Smooth muscle cell (in vitro differentiated cells): ENCODE measurements at regions not wholly inside any gene's neighbourhood (a gene's known extent, or its start where the extent isn't known, plus 50 kb on each side); places are given as distances from the start of the nearest gene placed in this dataset.

Source experiments
- DNase-seq: peaks from one replicate; lab custom pipeline; 2025; ENCODE audit not compliant: unreplicated experiment; lab: John Stamatoyannopoulos, UW
- H2AFZ ChIP-seq: fragments of 200-600 bp; sonication (generic); 2 replicates; pipeline ENCODE4 v1.6.0; 2016; ENCODE audit warnings: antibody characterized with exemption, low read depth, mild to moderate bottlenecking
- H3F3A ChIP-seq: fragments of 200-600 bp; sonication (generic); 2 replicates; pipeline ENCODE4 v1.6.0; 2017; ENCODE audit warnings: antibody characterized with exemption, low read depth
- H3K27ac ChIP-seq: fragments of 200-600 bp; sonication (generic); 2 replicates; pipeline ENCODE4 v1.5.1; 2016; ENCODE audit warnings: low read depth, mild to moderate bottlenecking
- H3K27me3 ChIP-seq: fragments of 200-600 bp; sonication (generic); 2 replicates; pipeline ENCODE4 v1.6.1; 2016; ENCODE audit warnings: low read depth, mild to moderate bottlenecking
- H3K36me3 ChIP-seq: fragments of 200-600 bp; sonication (generic); 2 replicates; pipeline ENCODE4 v1.5.1; 2016; ENCODE audit warnings: low read depth
- H3K4me1 ChIP-seq: fragments of 200-600 bp; sonication (generic); 2 replicates; pipeline ENCODE4 v1.5.1; 2016; ENCODE audit warnings: low read depth
- H3K4me2 ChIP-seq: fragments of 200-600 bp; sonication (generic); 2 replicates; pipeline ENCODE4 v1.6.0; 2016; ENCODE audit warnings: mild to moderate bottlenecking
- H3K4me3 ChIP-seq: fragments of 200-600 bp; sonication (generic); 2 replicates; pipeline ENCODE4 v1.5.1; 2016; ENCODE audit warnings: mild to moderate bottlenecking
- H3K79me2 ChIP-seq: fragments of 200-600 bp; sonication (generic); 2 replicates; pipeline ENCODE4 v1.6.0; 2016; ENCODE audit warnings: low read depth, mild to moderate bottlenecking
- H3K9ac ChIP-seq: fragments of 200-600 bp; sonication (generic); 2 replicates; pipeline ENCODE4 v1.6.0; 2016; ENCODE audit warnings: low read depth
- H3K9me3 ChIP-seq: fragments of 200-600 bp; sonication (generic); replicated peaks from 2 replicates; pipeline ENCODE4 v1.5.1; 2016; ENCODE audit warnings: low read depth
- H4K20me1 ChIP-seq: fragments of 200-600 bp; sonication (generic); 2 replicates; pipeline ENCODE4 v1.6.0; 2016; ENCODE audit warnings: low read depth
- CTCF ChIP-seq: fragments of 200-600 bp; sonication (generic); IDR thresholded peaks from 2 replicates; pipeline ENCODE4 v1.5.1; 2017; ENCODE audit warnings: borderline replicate concordance, mild to moderate bottlenecking, antibody characterized with exemption; ENCODE audit not compliant: insufficient read depth, poor library complexity, severe bottlenecking
- WGBS: methylation state at CpG from one replicate; pipeline ENCODE4 v1.1.7; 2016; ENCODE audit warnings: low lambda C conversion rate; 5-methylcytosine and 5-hydroxymethylcytosine counted together

GRCh38 chr3:117616227-117616626 lies 906.6 kb downstream of the TUSC7 start:
- Histone ChIP-seq H3K9me3 (no peaks in the 10 kb centered on the region), H3K4me2 (no peak overlapping the region), H2AFZ (no peak overlapping the region), H3K4me3 (no peak overlapping the region), H3K9ac (no peak overlapping the region), H3K27ac (no peak overlapping the region), H3F3A (no peaks in the 10 kb centered on the region), H3K27me3 (no peaks in the 10 kb centered on the region), H3K79me2 (no peaks in the 10 kb centered on the region), H4K20me1 (no peaks in the 10 kb centered on the region), H3K4me1 (no peaks in the 10 kb centered on the region), H3K36me3 (no peaks in the 10 kb centered on the region)
- TF ChIP-seq CTCF = no peak
- no peak for DNase-seq
- 98% methylated on average over 2 of the region's 2 CpGs for WGBS

- Histone ChIP-seq H3K27me3 (no peaks in the 10 kb centered on the region), H3K4me1 (peaks cover 12% of the 10 kb centered on the region), H4K20me1 (no peaks in the 10 kb centered on the region), H3K36me3 (no peaks in the 10 kb centered on the region), H3K4me3 (no peak overlapping the region), H3K9me3 (no peaks in the 10 kb centered on the region), H2AFZ (no peak overlapping the region), H3K4me2 (no peak overlapping the region), H3K27ac (no peak overlapping the region), H3F3A (peaks cover 8% of the 10 kb centered on the region), H3K79me2 (no peaks in the 10 kb centered on the region), H3K9ac (no peak overlapping the region)
- 100% methylated on average over 1 of the region's 1 CpG for WGBS
- DNase-seq = no peak
- no peak for TF ChIP-seq CTCF
These were observed 908.3 kb downstream of the TUSC7 start for GRCh38 chr3:117617906-117618305.

- Histone ChIP-seq H3K27ac (no peak overlapping the region), H3K9me3 (no peaks in the 10 kb centered on the region), H3K4me1 (peaks cover 15% of the 10 kb centered on the region), H3K27me3 (no peaks in the 10 kb centered on the region), H2AFZ (no peak overlapping the region), H3K4me2 (no peak overlapping the region), H3K4me3 (no peak overlapping the region), H3K36me3 (no peaks in the 10 kb centered on the region), H4K20me1 (no peaks in the 10 kb centered on the region), H3K79me2 (no peaks in the 10 kb centered on the region), H3K9ac (no peak overlapping the region), H3F3A (peaks cover 9% of the 10 kb centered on the region)
- DNase-seq = no peak
- WGBS = 92% methylated on average over 1 of the region's 1 CpG
- no peak for TF ChIP-seq CTCF
These were observed 908.9 kb downstream of the TUSC7 start for GRCh38 chr3:117618462-117618861.

- 90% methylated on average over 1 of the region's 1 CpG for WGBS
- TF ChIP-seq CTCF = no peak
- Histone ChIP-seq H3K79me2 (no peaks in the 10 kb centered on the region), H3K27ac (no peak overlapping the region), H3F3A (peaks cover 9% of the 10 kb centered on the region), H3K4me2 (no peak overlapping the region), H3K4me3 (no peak overlapping the region), H3K9me3 (no peaks in the 10 kb centered on the region), H3K27me3 (no peaks in the 10 kb centered on the region), H3K4me1 (peaks cover 15% of the 10 kb centered on the region), H2AFZ (no peak overlapping the region), H3K36me3 (no peaks in the 10 kb centered on the region), H3K9ac (no peak overlapping the region), H4K20me1 (no peaks in the 10 kb centered on the region)
- DNase-seq = no peak
These were observed 910.2 kb downstream of the TUSC7 start for GRCh38 chr3:117619805-117620204.
